ENCODE measurements at regions not wholly inside any gene's neighbourhood (a gene's known extent, or its start where the extent isn't known, plus 50 kb on each side); places are given as distances from the start of the nearest gene placed in this dataset.

DNA sequence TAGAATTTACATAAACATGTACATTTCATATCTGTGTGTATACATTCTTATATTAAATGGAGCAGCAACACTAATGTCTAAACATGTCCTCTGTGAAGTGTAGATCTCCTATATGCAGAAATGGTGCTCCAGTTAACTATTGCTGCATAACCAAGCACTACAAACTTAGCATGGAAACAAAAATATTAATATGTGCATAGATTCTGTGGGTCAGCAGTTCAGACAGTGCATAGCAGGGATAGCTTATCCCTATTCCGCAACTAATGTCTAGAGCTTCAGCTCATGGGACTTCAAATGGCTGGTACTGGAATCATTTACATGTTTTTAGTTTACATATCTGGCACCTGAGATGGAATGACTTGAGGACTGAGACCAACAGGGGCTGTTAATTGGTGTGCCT, 652.1 kb downstream of the TLE4 start:
- no peak for TF ChIP-seq POLR2A (IDR thresholded peaks at IDR 0.05)
- no peak for TF ChIP-seq CTCF (IDR thresholded peaks at IDR 0.05)
